GM19351 (cell line): ENCODE measurements at regions not wholly inside any gene's neighbourhood (a gene's known extent, or its start where the extent isn't known, plus 50 kb on each side); places are given as distances from the start of the nearest gene placed in this dataset.
A peak's percentile ranks its signal among the peaks of the same experiment; 100 is the strongest.

Experiments
- ATAC-seq: cut with Tn5 transposase; IDR thresholded peaks from one replicate; pipeline ENCODE4 v1.9.1; 2021; ENCODE audit warnings: mild to moderate bottlenecking, moderate library complexity; ENCODE audit not compliant: unreplicated experiment

- ATAC-seq: no peak
Measured at GRCh38 chr2:21480162-21480561, 356.4 kb downstream of the TDRD15 start.

GRCh38 chr2:21484643-21485042 lies 360.9 kb downstream of the TDRD15 start:
- no peak for ATAC-seq

- ATAC-seq: peak; percentile 62
Measured at GRCh38 chr2:21486445-21486844, 362.7 kb downstream of the TDRD15 start.

DNA sequence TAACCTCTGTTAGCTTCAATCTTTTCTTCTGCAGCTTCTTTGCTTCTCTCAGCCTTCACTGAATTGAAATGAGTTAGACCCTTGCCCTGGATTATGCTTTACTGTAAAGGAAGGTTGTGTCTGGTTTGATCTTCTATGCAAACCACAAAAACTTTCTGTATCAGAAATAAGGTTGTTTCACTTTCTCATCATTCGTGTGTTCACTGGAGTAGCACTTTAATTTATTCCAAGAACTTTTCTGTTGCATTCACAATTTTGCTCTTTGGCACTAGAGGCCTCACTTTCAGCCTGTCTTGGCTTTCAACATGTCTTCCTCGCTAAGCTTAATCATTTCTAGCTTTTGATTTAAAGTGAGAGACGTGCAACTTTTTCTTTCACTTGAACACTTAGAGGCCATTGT lies 365.3 kb downstream of the TDRD15 start:
- ATAC-seq: no peak

GRCh38 chr2:21498016-21498415 lies 374.2 kb downstream of the TDRD15 start:
- ATAC-seq: no peak

GRCh38 chr2:21500401-21500945 lies 376.7 kb downstream of the TDRD15 start:
- ATAC-seq: no peak

- no peak for ATAC-seq
Measured at GRCh38 chr2:21501376-21502027, 377.7 kb downstream of the TDRD15 start.

DNA sequence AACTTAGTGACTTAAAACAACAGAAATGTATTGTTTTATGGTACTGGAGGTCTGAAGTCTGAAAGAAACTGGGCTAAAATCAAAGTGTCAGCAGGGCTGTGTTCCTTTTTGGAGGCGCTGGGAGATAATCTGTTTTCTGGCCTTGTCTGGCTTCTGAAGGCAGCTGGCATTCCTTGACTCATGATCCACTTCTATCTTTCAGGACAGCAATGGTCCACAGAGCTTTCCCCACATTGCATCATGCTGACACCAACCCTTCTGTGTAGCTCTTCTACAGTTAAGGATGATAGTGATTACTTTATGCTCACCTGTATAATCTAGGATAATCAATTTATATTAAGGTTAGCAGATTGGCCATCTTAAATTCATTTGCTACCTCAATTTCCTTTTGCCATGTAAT lies 392.1 kb downstream of the TDRD15 start:
- no peak for ATAC-seq

DNA sequence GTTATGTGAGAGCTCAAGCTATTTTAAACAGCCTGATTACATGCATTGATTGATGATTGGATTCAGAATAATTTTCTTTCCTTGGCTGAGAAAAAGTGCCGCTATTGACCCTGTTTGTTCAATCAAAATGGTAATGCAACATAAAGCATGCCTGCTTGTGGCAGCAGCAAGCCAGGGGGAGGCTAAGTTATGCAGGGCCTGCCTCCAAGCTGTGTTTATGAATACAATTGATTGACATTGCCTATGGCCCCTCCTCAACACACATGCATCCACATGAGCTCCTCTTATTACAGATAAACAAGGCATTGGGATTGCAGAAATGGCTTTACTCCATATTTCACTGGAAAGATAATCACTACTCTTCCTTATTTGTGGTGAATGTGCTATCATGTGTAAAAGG lies 395.6 kb downstream of the TDRD15 start:
- ATAC-seq: no peak

DNA sequence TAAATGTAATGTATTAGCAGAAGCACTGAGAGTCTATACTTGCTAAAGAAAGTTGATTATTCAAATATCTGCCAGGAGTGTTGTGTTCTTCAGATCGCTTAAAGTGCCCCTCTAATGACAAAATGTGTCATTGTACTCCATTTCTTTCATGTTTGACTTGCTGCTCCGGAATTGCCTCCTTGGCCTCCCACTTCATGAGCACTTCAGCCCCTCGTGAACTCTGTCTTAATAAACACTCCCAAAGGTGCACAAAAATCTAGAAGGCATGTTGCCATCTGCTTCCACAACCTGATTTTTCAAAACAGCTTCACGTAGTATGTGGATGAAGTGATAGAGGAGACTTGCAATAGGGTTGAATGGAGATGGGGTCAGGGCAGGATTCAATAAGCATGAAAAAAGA lies 396.1 kb downstream of the TDRD15 start:
- ATAC-seq: no peak

DNA sequence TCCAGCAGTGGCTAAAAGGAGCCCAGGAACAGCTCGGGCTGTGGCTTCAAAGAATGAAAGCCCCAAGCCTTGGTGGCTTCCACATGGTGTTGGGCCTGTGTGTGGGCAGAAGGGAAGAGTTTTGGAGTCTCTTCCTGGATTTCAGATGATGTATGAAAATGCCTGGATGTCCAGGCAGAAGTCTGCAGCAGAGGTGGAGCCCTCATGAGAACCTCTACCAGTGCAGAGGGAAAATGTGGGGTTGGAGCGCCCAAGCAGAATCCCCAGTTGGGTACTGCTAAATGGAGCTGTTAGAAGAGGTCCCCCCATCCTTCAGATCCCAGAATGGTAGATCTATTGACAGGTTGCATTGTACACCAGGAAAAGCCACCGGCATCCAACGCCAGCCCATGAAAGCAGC lies 412.1 kb downstream of the TDRD15 start:
- ATAC-seq: no peak

GRCh38 chr2:21539685-21540084 lies 415.9 kb downstream of the TDRD15 start:
- ATAC-seq: no peak

- no peak for ATAC-seq
Measured at GRCh38 chr2:21543630-21544029, 419.9 kb downstream of the TDRD15 start.

DNA sequence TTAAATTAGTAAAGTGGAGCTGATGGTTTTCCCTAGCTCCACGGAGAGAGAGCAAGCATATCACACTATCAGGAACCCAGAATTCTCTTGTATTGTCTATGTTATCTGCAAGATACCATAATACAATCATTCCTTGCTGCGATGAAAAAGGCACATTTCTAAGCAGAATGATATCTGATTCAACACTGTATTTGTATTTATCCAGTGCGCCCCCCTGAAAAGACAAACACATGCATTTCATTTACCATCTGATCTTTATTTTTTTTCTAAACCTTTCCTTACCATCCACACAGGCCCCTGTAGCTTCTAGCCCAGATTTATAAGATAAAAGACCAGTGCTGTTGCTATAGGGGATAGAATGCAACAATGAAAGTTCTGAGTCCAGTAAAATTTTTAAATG lies 420.6 kb downstream of the TDRD15 start:
- no peak for ATAC-seq

DNA sequence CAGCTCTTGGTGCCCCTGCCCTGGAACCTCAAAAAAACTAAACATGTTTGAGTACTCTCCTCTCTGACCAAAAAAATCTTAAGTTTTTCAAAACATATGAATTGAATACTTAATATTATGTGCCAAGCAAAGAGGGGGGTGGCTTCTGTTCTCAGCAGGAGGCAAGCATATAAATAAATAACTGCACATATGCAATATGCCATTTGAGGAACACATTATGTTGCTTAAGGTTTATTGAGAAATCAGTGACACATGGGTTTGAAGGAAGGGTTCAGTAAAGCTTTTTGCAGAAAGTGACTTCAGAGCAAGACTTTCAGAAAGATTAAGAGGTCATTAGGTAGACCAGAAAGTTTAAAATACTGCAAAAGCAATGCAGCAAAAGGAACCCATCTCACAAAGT lies 429.2 kb downstream of the TDRD15 start:
- ATAC-seq: no peak

- no peak for ATAC-seq
Measured at GRCh38 chr2:21559351-21559750, 435.6 kb downstream of the TDRD15 start.

DNA sequence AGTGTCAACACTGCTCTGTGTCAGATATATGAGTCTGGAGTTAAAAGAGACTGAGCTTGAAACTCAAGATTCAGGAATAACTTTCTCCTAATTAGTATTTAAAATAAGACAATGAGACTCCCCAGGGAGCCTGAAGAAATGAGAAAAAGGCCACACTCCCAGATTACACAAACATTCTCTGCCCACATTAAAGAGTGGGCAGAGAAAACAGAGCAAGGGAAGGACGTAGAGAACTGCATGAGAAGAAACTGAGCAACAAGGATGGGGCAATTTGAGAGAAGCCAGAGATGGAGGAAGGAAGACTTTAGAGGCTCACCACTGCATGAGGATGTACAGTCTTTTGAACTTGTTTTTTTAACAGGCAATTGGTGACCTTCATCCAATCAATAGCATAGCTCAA lies 438.2 kb downstream of the TDRD15 start:
- no peak for ATAC-seq

DNA sequence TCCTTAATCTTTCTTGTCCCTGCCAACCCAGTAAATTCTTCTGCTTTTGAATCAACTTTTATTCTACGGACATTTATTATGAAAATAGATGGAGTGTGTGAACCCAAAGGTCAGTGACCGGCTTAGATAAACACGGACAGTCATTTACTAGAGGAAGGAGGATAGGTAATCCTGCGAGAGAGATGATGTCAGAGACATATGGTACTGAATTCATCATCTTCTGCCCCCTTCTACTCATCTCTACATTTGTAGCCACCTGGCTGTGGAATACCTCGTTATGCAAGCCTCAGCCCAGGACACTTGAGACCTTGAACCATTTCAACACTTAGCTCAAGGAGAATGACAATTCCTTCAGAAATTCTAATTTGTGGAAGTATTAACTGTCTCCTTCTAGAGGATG lies 443.6 kb downstream of the TDRD15 start:
- ATAC-seq: no peak

DNA sequence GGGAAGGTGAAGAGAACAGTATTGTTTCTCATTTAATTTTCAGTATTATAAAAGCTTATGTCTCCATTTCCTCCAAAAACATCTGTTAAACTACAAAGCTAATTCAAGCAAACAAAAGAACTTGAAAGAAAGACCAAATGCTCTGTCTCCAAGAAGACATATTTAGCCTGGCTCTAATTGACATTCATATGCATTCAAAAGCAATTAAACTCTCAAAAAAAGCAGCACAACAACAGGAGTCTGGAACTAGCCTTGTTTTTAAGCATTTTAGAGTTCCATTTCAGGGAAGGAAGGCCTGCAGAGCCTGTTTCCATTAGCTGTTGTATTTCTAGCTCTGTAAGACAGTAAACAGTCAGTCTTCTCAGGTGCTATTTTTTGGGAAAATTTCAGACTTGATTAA lies 447.9 kb downstream of the TDRD15 start:
- no peak for ATAC-seq

DNA sequence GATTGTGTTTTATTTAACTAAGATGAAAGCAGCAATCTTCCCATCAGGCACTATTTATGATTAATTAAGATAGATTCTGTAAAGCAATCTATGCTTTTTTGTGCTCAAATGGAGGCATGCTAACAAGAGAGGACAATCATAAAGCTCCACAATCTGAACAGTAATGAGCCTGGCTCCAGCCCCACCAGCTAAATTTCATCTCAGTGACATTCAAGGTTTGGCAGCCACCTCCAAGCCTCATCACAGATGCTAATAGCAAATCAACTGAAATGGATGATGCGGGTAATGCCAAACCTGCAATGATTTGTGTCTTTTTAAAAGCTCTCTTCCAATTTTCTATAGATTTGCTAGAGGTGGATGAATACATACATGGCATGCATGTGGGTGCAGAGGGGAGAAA lies 456.6 kb downstream of the TDRD15 start:
- no peak for ATAC-seq

GRCh38 chr2:21585881-21586280 lies 462.1 kb downstream of the TDRD15 start:
- no peak for ATAC-seq

DNA sequence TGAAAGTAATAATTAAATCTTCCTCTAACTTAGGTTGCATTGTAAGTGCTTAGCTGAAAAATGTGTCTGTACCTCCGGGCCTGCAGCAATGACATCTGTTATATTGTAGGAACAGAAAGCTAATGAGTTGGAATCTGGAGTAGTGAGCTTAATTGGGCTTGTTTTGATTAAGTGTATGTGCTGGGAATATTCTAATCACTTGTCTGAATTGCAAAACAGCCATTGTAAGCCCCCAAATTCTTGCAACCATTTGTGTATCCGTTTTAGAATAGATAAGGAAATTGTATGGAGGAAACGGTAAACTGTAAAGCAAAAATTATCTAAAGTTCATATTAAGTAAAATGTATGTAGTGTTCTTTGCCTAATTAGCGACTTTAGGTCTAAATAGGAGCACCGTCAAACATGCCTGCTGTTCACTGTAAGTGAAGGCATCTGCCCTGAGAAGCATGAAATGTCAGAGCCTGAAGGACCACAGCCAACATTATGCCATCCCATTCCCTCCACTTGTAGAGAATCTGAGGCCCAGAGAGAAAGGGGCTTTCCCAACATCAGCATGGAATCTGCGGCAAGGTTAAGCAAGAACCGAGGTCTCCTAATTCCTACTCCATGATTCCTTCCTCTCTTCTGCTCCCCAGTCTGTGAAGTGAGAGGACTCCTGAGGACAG lies 466.4 kb downstream of the TDRD15 start:
- ATAC-seq: no peak

DNA sequence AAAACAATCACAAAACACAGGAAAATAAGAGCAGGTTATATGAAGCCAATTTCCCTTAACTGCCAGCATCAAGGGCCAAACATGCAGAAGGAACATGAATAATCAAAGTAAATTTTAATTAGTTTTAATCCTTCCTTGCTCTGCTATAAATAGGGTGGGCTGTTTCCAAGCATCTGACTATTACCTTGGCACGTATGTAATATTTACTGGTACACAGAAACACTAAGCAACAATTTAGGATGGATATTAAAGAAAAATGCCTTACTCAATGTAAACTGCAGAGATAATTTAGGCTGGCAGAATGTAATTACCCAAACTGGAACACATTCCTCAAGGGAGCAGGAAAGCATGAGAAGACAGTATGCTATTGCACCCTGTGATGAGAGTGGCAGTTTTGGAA lies 468.2 kb downstream of the TDRD15 start:
- no peak for ATAC-seq
